IMR-90 (cell line): ENCODE measurements at regions not wholly inside any gene's neighbourhood (a gene's known extent, or its start where the extent isn't known, plus 50 kb on each side); places are given as distances from the start of the nearest gene placed in this dataset.

ENCODE experiments used
- ATAC-seq: fragments of 200-7000 bp; cut with Tn5 transposase; 2 replicates; pipeline ENCODE4 v1.9.1; 2020; ENCODE audit warnings: low read depth, mild to moderate bottlenecking, moderate library complexity
- BruUV-seq: library from RNA; stranded (reverse); fragments of 400-500 nt; replicated peaks from 2 replicates; lab custom pipeline; 2021; lab: Mats Ljungman, UMichigan
- CTCF ChIA-PET: fragments of 300-600 bp; formaldehyde crosslinking; extraction: SDS; loops from one replicate; lab custom pipeline; 2021; ENCODE audit warnings: antibody characterized with exemption; lab: Yijun Ruan, JAX
- POLR2A ChIA-PET: fragments of 300-600 bp; sonication (Branson Sonifier 250); formaldehyde crosslinking; loops from one replicate; lab custom pipeline; 2022; ENCODE audit warnings: antibody characterized with exemption; ENCODE audit not compliant: unreplicated experiment; lab: Charles Lee
- DNase-seq: peaks from one replicate; pipeline ENCODE4 v3.0.0; 2013
- H2AFZ ChIP-seq: replicated peaks from 2 replicates; pipeline ENCODE3; 2013; ENCODE audit warnings: low read length, mild to moderate bottlenecking; ENCODE audit not compliant: poor library complexity
- H2AK5ac ChIP-seq: 2 replicates; pipeline ENCODE4 v1.6.1; 2013; ENCODE audit warnings: low read depth, low read length, inconsistent platforms
- H2AK9ac ChIP-seq: replicated peaks from 2 replicates; pipeline ENCODE3; 2013; ENCODE audit warnings: mild to moderate bottlenecking, low read depth, low read length, moderate library complexity; ENCODE audit not compliant: poor library complexity
- H2BK120ac ChIP-seq: 2 replicates; pipeline ENCODE4 v1.6.1; 2013; ENCODE audit warnings: low read depth, low read length, inconsistent platforms
- H2BK15ac ChIP-seq: 3 replicates; pipeline ENCODE4 v1.6.1; 2013; ENCODE audit warnings: low read depth, low read length, inconsistent platforms
- H2BK20ac ChIP-seq: 2 replicates; pipeline ENCODE4 v1.6.1; 2013; ENCODE audit warnings: low read depth, mild to moderate bottlenecking, inconsistent platforms, low read length, moderate library complexity
- H2BK5ac ChIP-seq: 2 replicates; pipeline ENCODE4 v1.6.1; 2013; ENCODE audit warnings: mild to moderate bottlenecking, low read depth, low read length, inconsistent platforms; ENCODE audit not compliant: poor library complexity, severe bottlenecking
- H3K14ac ChIP-seq: replicated peaks from 2 replicates; pipeline ENCODE4 v1.6.1; 2013; ENCODE audit warnings: low read depth, low read length, inconsistent platforms
- H3K18ac ChIP-seq: 2 replicates; pipeline ENCODE4 v1.6.1; 2013; ENCODE audit warnings: low read depth, low read length, control low read depth
- H3K23ac ChIP-seq: 2 replicates; pipeline ENCODE4 v1.6.1; 2013; ENCODE audit warnings: low read depth, low read length, inconsistent platforms
- H3K27ac ChIP-seq: 2 replicates; pipeline ENCODE4 v1.5.1; 2013; ENCODE audit warnings: mild to moderate bottlenecking, control low read depth, low read length; ENCODE audit not compliant: insufficient read depth
- H3K27me3 ChIP-seq: 2 replicates; pipeline ENCODE4 v1.6.1; 2013; ENCODE audit warnings: low read length; ENCODE audit not compliant: control insufficient read depth, insufficient read depth
- H3K36me3 ChIP-seq: 2 replicates; pipeline ENCODE4 v1.6.1; 2013; ENCODE audit warnings: low read length, mixed read lengths; ENCODE audit not compliant: control insufficient read depth, insufficient read depth
- H3K4ac ChIP-seq: 2 replicates; pipeline ENCODE4 v1.6.1; 2013; ENCODE audit warnings: low read depth, low read length, inconsistent platforms
- H3K4me1 ChIP-seq: 2 replicates; pipeline ENCODE4 v1.6.1; 2013; ENCODE audit warnings: low read length, mixed read lengths; ENCODE audit not compliant: control insufficient read depth, insufficient read depth
- H3K4me2 ChIP-seq: 2 replicates; pipeline ENCODE4 v1.6.1; 2013; ENCODE audit warnings: low read depth, mild to moderate bottlenecking, control low read depth, low read length, moderate library complexity
- H3K4me3 ChIP-seq: 2 replicates; pipeline ENCODE4 v1.5.1; 2013; ENCODE audit warnings: low read depth, mild to moderate bottlenecking, control low read depth, low read length, moderate library complexity; ENCODE audit not compliant: insufficient read depth
- H3K56ac ChIP-seq: 2 replicates; pipeline ENCODE4 v1.6.1; 2013; ENCODE audit warnings: low read length, inconsistent platforms; ENCODE audit not compliant: insufficient read depth; ENCODE audit errors: extremely low read depth
- H3K79me1 ChIP-seq, 2 experiments: 2 replicates each; pipeline ENCODE4 v1.6.1; 2013; ENCODE audit warnings: low read length in 2 of 2, inconsistent platforms in 1 of 2, low read depth in 1 of 2
- H3K9ac ChIP-seq: 2 replicates; pipeline ENCODE4 v1.6.1; 2013; ENCODE audit warnings: low read depth, low read length, control low read depth
- H3K9me1 ChIP-seq: 2 replicates; pipeline ENCODE4 v1.6.1; 2013; ENCODE audit warnings: low read length, inconsistent platforms; ENCODE audit not compliant: insufficient read depth
- H3K9me3 ChIP-seq: 2 replicates; pipeline ENCODE4 v1.6.1; 2013; ENCODE audit warnings: low read length; ENCODE audit not compliant: control insufficient read depth, insufficient read depth
- H4K20me1 ChIP-seq: 2 replicates; pipeline ENCODE4 v1.6.1; 2013; ENCODE audit warnings: low read length, inconsistent platforms; ENCODE audit not compliant: insufficient read depth
- H4K5ac ChIP-seq: 2 replicates; pipeline ENCODE4 v1.6.1; 2013; ENCODE audit warnings: mild to moderate bottlenecking, low read depth, low read length, control low read depth
- H4K8ac ChIP-seq, 2 experiments: 2 replicates each; pipeline ENCODE4 v1.6.1; 2013; ENCODE audit warnings: low read depth in 2 of 2, low read length in 2 of 2, control low read depth in 1 of 2, inconsistent platforms in 1 of 2
- H4K91ac ChIP-seq: 2 replicates; pipeline ENCODE4 v1.6.1; 2013; ENCODE audit warnings: low read depth, low read length, inconsistent platforms; ENCODE audit not compliant: insufficient read depth
- CHD1 ChIP-seq: IDR thresholded peaks from 2 replicates; pipeline ENCODE4 v1.6.1; 2012; ENCODE audit warnings: low read depth, low read length, improper control_type of control experiment
- FOS ChIP-seq: fragments of 150-350 bp; IDR thresholded peaks from 2 replicates; pipeline ENCODE4 v1.6.1; 2016; ENCODE audit warnings: low read depth, low read length
- WGBS, 2 experiments: methylation state at CpG; one replicate each; pipeline versions ENCODE4 v1.1.5 to v1.1.7; 2013; ENCODE audit warnings: missing lambda C conversion rate in 2 of 2; ENCODE audit not compliant: insufficient read length in 1 of 2; ENCODE audit errors: extremely low coverage in 2 of 2; 5-methylcytosine and 5-hydroxymethylcytosine counted together
- dilution Hi-C: fragments of 300-500 bp; cut with HindIII; formaldehyde crosslinking; loops from one replicate; pipeline ENCODE4 v1.14.3; 2018; ENCODE audit warnings: low sequenced_read_pairs; ENCODE audit not compliant: unreplicated experiment
- in situ Hi-C: fragments of 300-500 bp; cut with MboI; formaldehyde crosslinking; loops from 3 replicates; pipeline ENCODE4 v1.14.3; 2019; ENCODE audit warnings: low sequenced_read_pairs, inconsistent platforms, mixed read lengths
- intact Hi-C: fragments of 100-400 bp; cut with micrococcal nuclease; formaldehyde crosslinking; loops from 2 replicates; pipeline ENCODE4 v1.10.0; 2022

GRCh38 chr6:48318670-48319069, 207.7 kb upstream of the PTCHD4 start:
- no TSS peak for BruUV-seq
- Histone ChIP-seq H3K4me2 (no peak overlapping the region), H3K4me1 (no peaks in the 10 kb centered on the region), H3K18ac (no peak overlapping the region), H4K5ac (no peak overlapping the region), H3K4me3 (no peak overlapping the region), H2BK15ac (no peak overlapping the region), H3K9me3 (no peaks in the 10 kb centered on the region), H2AK5ac (no peak overlapping the region), H3K23ac (no peak overlapping the region), H2AK9ac (no peak overlapping the region), H3K27ac (no peak overlapping the region), H3K9ac (no peak overlapping the region), H2BK120ac (no peak overlapping the region), H4K91ac (no peak overlapping the region), H4K8ac (no peak overlapping the region), H2BK5ac (no peak overlapping the region), H2AFZ (peak overlapping the region; percentile 36), H3K56ac (no peak overlapping the region), H3K14ac (no peak overlapping the region), H3K4ac (no peak overlapping the region), H3K27me3 (no peaks in the 10 kb centered on the region), H4K20me1 (no peaks in the 10 kb centered on the region), H2BK20ac (no peak overlapping the region), H3K79me1 (no peaks in the 10 kb centered on the region), H3K36me3 (no peaks in the 10 kb centered on the region), H3K9me1 (no peaks in the 10 kb centered on the region)
- peak; percentile 67 for ATAC-seq
- ChIA-PET POLR2A (no interaction called here), CTCF (interaction anchor here (0.7 kb wide), 1 partner anchor 108 kb away, joined by 3 read pairs; no protein-coding TSS in a partner anchor)
- DNase-seq = peak; percentile 78
- in situ Hi-C loops (no loop called here), dilution Hi-C loops (no loop called here), intact Hi-C loops (no loop called here)
- WGBS, 2 experiments = 60% methylated on average over 3 of the region's 5 CpGs; no CpG with 5 or more reads in 1 of the 2 experiments
- TF ChIP-seq FOS = no peak
- no peak for TF ChIP-seq CHD1
